H1 (cell line): ENCODE measurements at regions not wholly inside any gene's neighbourhood (a gene's known extent, or its start where the extent isn't known, plus 50 kb on each side); places are given as distances from the start of the nearest gene placed in this dataset.

Experiments
- CTCF ChIA-PET: fragments of 300-600 bp; sonication (Branson Sonifier 250); formaldehyde crosslinking; loops from one replicate; lab custom pipeline; 2021; ENCODE audit not compliant: partially characterized antibody; lab: Charles Lee
- POLR2A ChIA-PET: fragments of 300-600 bp; sonication (Branson Sonifier 250); formaldehyde crosslinking; loops from one replicate; lab custom pipeline; 2021; ENCODE audit warnings: inconsistent platforms; ENCODE audit not compliant: partially characterized antibody; lab: Charles Lee
- DNase-seq, 2 experiments: peaks; one replicate each; pipeline versions ENCODE4 v3.0.0 to v3.0.0-alpha.2; 2010 to 2022; ENCODE audit warnings: low spot score in 2 of 2, low read depth in 1 of 2, mixed read lengths in 1 of 2
- FAIRE-seq: peaks from 2 replicates; lab custom pipeline; 2011; peaks lifted over from hg19 to GRCh38; lab: Jason Lieb, UNC
- H2AFZ ChIP-seq: 2 replicates; pipeline ENCODE4 v1.8.1; 2012; ENCODE audit warnings: low read length, inconsistent platforms
- H2AK5ac ChIP-seq: 2 replicates; pipeline ENCODE4 v1.6.1; 2013; ENCODE audit warnings: low read depth, low read length
- H2BK120ac ChIP-seq: replicated peaks from 2 replicates; pipeline ENCODE3; 2013; ENCODE audit warnings: low read depth, low read length, inconsistent platforms
- H2BK12ac ChIP-seq: 2 replicates; pipeline ENCODE4 v1.6.1; 2013; ENCODE audit warnings: low read depth, low read length
- H2BK15ac ChIP-seq: 2 replicates; pipeline ENCODE4 v1.6.1; 2013; ENCODE audit warnings: low read length
- H2BK20ac ChIP-seq: 2 replicates; pipeline ENCODE4 v1.6.1; 2013; ENCODE audit warnings: low read length
- H2BK5ac ChIP-seq: 2 replicates; pipeline ENCODE4 v1.6.1; 2013; ENCODE audit warnings: low read depth, low read length
- H3K14ac ChIP-seq: 2 replicates; pipeline ENCODE4 v1.6.1; 2013; ENCODE audit warnings: inconsistent platforms; ENCODE audit not compliant: insufficient read length
- H3K18ac ChIP-seq: 2 replicates; pipeline ENCODE4 v1.6.1; 2013; ENCODE audit warnings: low read length; ENCODE audit errors: extremely low read depth
- H3K23ac ChIP-seq: 2 replicates; pipeline ENCODE4 v1.6.1; 2013; ENCODE audit warnings: inconsistent platforms; ENCODE audit not compliant: insufficient read length
- H3K23me2 ChIP-seq: 2 replicates; pipeline ENCODE4 v1.6.1; 2013; ENCODE audit warnings: low read depth, low read length
- H3K27ac ChIP-seq: 2 replicates; pipeline ENCODE4 v1.6.1; 2011; ENCODE audit warnings: low read depth, low read length, inconsistent platforms
- H3K27me3 ChIP-seq, 4 experiments: replicated peaks in 1 of 4; 1 replicate in 1 of 4; 2 replicates in 3 of 4; pipeline versions ENCODE4 v1.6.1 to v1.8.1; 2011 to 2013; ENCODE audit warnings: low read length in 3 of 4, mild to moderate bottlenecking in 3 of 4, inconsistent platforms in 2 of 4, mixed read lengths in 2 of 4, moderate library complexity in 1 of 4; ENCODE audit not compliant: control insufficient read depth in 3 of 4, insufficient read depth in 3 of 4; ENCODE audit errors: extremely low read depth in 1 of 4
- H3K36me3 ChIP-seq, 4 experiments: 2 replicates each; pipeline versions ENCODE4 v1.6.1 to v1.8.1; 2011 to 2013; ENCODE audit warnings: mild to moderate bottlenecking in 4 of 4, low read length in 3 of 4, moderate library complexity in 2 of 4, control low read depth in 1 of 4, inconsistent platforms in 1 of 4; ENCODE audit not compliant: insufficient read depth in 4 of 4, control insufficient read depth in 2 of 4
- H3K4ac ChIP-seq: replicated peaks from 2 replicates; pipeline ENCODE3; 2013; ENCODE audit warnings: low read length, low read depth, mixed read lengths, inconsistent platforms; ENCODE audit not compliant: insufficient read length
- H3K4me1 ChIP-seq, 4 experiments: replicated peaks in 1 of 4; 1 replicate in 1 of 4; 2 replicates in 3 of 4; pipeline versions ENCODE4 v1.6.1 to v1.8.1; 2011 to 2013; ENCODE audit warnings: low read length in 3 of 4, inconsistent platforms in 2 of 4, mixed read lengths in 1 of 4; ENCODE audit not compliant: insufficient read depth in 4 of 4, control insufficient read depth in 3 of 4
- H3K4me2 ChIP-seq, 2 experiments: 2 replicates each; pipeline versions ENCODE4 v1.6.1 to v1.8.1; 2011 to 2013; ENCODE audit warnings: low read depth in 2 of 2, low read length in 2 of 2, control low read depth in 1 of 2, inconsistent platforms in 1 of 2, mild to moderate bottlenecking in 1 of 2; ENCODE audit not compliant: insufficient read depth in 1 of 2
- H3K4me3 ChIP-seq, 4 experiments: fragments of 200-600, 300-600 bp in 1 of 4; sonication (generic), shearing (Covaris generic), sonication (Bioruptor Twin) in 1 of 4; 2 replicates each; pipeline versions ENCODE4 v1.5.1 to v1.8.1; 2011 to 2016; ENCODE audit warnings: low read length in 4 of 4, low read depth in 3 of 4, control low read depth in 2 of 4, inconsistent platforms in 2 of 4, mild to moderate bottlenecking in 2 of 4, mixed read lengths in 1 of 4, moderate library complexity in 1 of 4; ENCODE audit not compliant: insufficient read depth in 2 of 4; ENCODE audit errors: extremely low read depth in 1 of 4
- H3K56ac ChIP-seq: replicated peaks from 2 replicates; pipeline ENCODE3; 2013; ENCODE audit warnings: low read depth, mild to moderate bottlenecking, mixed read lengths, low read length, inconsistent platforms; ENCODE audit not compliant: insufficient read length
- H3K79me1 ChIP-seq: 2 replicates; pipeline ENCODE4 v1.6.1; 2013; ENCODE audit warnings: low read depth, low read length, control low read depth
- H3K79me2 ChIP-seq, 2 experiments: 2 replicates each; pipeline versions ENCODE4 v1.6.1 to v1.8.1; 2012 to 2013; ENCODE audit warnings: low read length in 2 of 2, mild to moderate bottlenecking in 2 of 2, inconsistent platforms in 1 of 2; ENCODE audit not compliant: insufficient read depth in 2 of 2, control insufficient read depth in 1 of 2
- H3K9ac ChIP-seq, 4 experiments: replicated peaks in 1 of 4; 1 replicate in 1 of 4; 2 replicates in 3 of 4; pipeline versions ENCODE4 v1.6.1 to v1.8.1; 2011 to 2013; ENCODE audit warnings: low read depth in 3 of 4, low read length in 3 of 4, control low read depth in 2 of 4, mild to moderate bottlenecking in 2 of 4, moderate library complexity in 2 of 4, inconsistent platforms in 1 of 4; ENCODE audit errors: extremely low read depth in 1 of 4
- H3K9me3 ChIP-seq, 2 experiments: 2 replicates each; pipeline versions ENCODE4 v1.6.1 to v1.8.1; 2012 to 2013; ENCODE audit warnings: mild to moderate bottlenecking in 2 of 2, moderate library complexity in 2 of 2, control low read depth in 1 of 2, inconsistent platforms in 1 of 2, low read depth in 1 of 2, low read length in 1 of 2, mixed read lengths in 1 of 2; ENCODE audit not compliant: insufficient read depth in 2 of 2
- H4K20me1 ChIP-seq, 2 experiments: replicated peaks in 1 of 2; 2 replicates each; pipeline versions ENCODE3 to v1.8.1; 2011 to 2013; ENCODE audit warnings: inconsistent platforms in 2 of 2, low read length in 2 of 2, mild to moderate bottlenecking in 1 of 2; ENCODE audit not compliant: insufficient read depth in 2 of 2, control insufficient read depth in 1 of 2
- H4K5ac ChIP-seq: 2 replicates; pipeline ENCODE4 v1.6.1; 2013; ENCODE audit warnings: low read length, low read depth, mixed read lengths, inconsistent platforms; ENCODE audit not compliant: insufficient read length
- H4K8ac ChIP-seq: 2 replicates; pipeline ENCODE4 v1.8.0; 2013; ENCODE audit warnings: mild to moderate bottlenecking, moderate library complexity, low read length, inconsistent platforms; ENCODE audit not compliant: insufficient read depth; ENCODE audit errors: extremely low read depth
- H4K91ac ChIP-seq: replicated peaks from 2 replicates; pipeline ENCODE3; 2013; ENCODE audit warnings: low read length, mixed read lengths, inconsistent platforms; ENCODE audit not compliant: insufficient read length
- CHD1 ChIP-seq: IDR thresholded peaks from 2 replicates; pipeline ENCODE4 v1.6.1; 2012; ENCODE audit warnings: low read depth, low read length, improper control_type of control experiment
- CREB1 ChIP-seq: IDR thresholded peaks from 2 replicates; pipeline ENCODE4 v1.6.1; 2012; ENCODE audit warnings: inconsistent platforms
- E2F6 ChIP-seq: IDR thresholded peaks from 2 replicates; pipeline ENCODE4 v1.6.1; 2012; ENCODE audit warnings: inconsistent platforms
- HDAC2 ChIP-seq, 2 experiments: fragments of 300-600 bp in 1 of 2; sonication (generic) in 1 of 2; IDR thresholded peaks; 2 replicates each; pipeline ENCODE4 v1.6.1; 2011 to 2012; ENCODE audit warnings: low read depth in 2 of 2, low read length in 2 of 2, mild to moderate bottlenecking in 2 of 2, moderate library complexity in 2 of 2, borderline replicate concordance in 1 of 2, inconsistent platforms in 1 of 2
- KDM4A ChIP-seq: IDR thresholded peaks from one replicate; pipeline ENCODE4 v1.7.1; 2012; ENCODE audit warnings: low read depth, mild to moderate bottlenecking, moderate library complexity, low read length, inconsistent platforms; ENCODE audit not compliant: severe bottlenecking
- POLR2AphosphoS5 ChIP-seq: IDR thresholded peaks from 2 replicates; pipeline ENCODE4 v1.6.1; 2011; ENCODE audit warnings: low read depth, low read length
- RBBP5 ChIP-seq: IDR thresholded peaks from 2 replicates; pipeline ENCODE4 v1.7.1; 2012; ENCODE audit warnings: low read depth, mild to moderate bottlenecking, inconsistent platforms, low read length, moderate library complexity, borderline replicate concordance
- SP1 ChIP-seq: IDR thresholded peaks from 2 replicates; pipeline ENCODE4 v1.6.1; 2011; ENCODE audit warnings: low read depth, low read length
- SRF ChIP-seq: IDR thresholded peaks from 2 replicates; pipeline ENCODE4 v1.6.1; 2011; ENCODE audit warnings: mild to moderate bottlenecking, low read depth, low read length, moderate library complexity
- USF2 ChIP-seq: IDR thresholded peaks from 2 replicates; pipeline ENCODE4 v1.6.1; 2011; ENCODE audit warnings: low read length, improper control_type of control experiment
- ZNF274 ChIP-seq: IDR thresholded peaks from 2 replicates; pipeline ENCODE4 v1.7.0; 2012; ENCODE audit warnings: low read length, borderline replicate concordance; ENCODE audit errors: extremely low read depth
- WGBS, 2 experiments: shearing (Covaris generic) in 1 of 2; methylation state at CpG; one replicate each; pipeline versions ENCODE4 v1.1.6 to v1.1.7; 2013 to 2015; ENCODE audit warnings: low lambda C conversion rate in 2 of 2, mixed read lengths in 2 of 2, inconsistent platforms in 1 of 2, low coverage in 1 of 2, missing lambda C conversion rate in 1 of 2; ENCODE audit not compliant: insufficient replicate concordance in 2 of 2, insufficient coverage in 1 of 2, insufficient read length in 1 of 2; ENCODE audit errors: extremely low coverage in 1 of 2, missing lambda C conversion rate in 1 of 2; 5-methylcytosine and 5-hydroxymethylcytosine counted together

- Histone ChIP-seq H3K9me3 (no peaks in the 10 kb centered on the region), H3K4me2 (no peak overlapping the region), H2BK12ac (peak overlapping the region; percentile 50; the same call in 1 of the 2 replicates), H3K27me3 (no peaks in the 10 kb centered on the region), H2BK15ac (no peak overlapping the region), H3K27ac (no peak overlapping the region), H2BK120ac (no peak overlapping the region), H3K4me3 (no peak overlapping the region), H3K79me1 (no peaks in the 10 kb centered on the region), H3K79me2 (no peaks in the 10 kb centered on the region), H3K14ac (no peak overlapping the region), H3K4me1 (peaks cover 4 to 9% (median 8%) of the 10 kb centered on the region in 4 experiments; a peak in 6 of 7 replicates), H3K23me2 (no peaks in the 10 kb centered on the region), H2AFZ (no peak overlapping the region), H4K91ac (no peak overlapping the region), H4K20me1 (no peaks in the 10 kb centered on the region), H2AK5ac (no peak overlapping the region), H3K18ac (no peak overlapping the region), H3K23ac (no peak overlapping the region), H3K9ac (no peak overlapping the region), H2BK5ac (no peak overlapping the region), H2BK20ac (no peak overlapping the region), H3K56ac (peak overlapping the region; percentile 53), H4K8ac (no peak overlapping the region), H3K4ac (no peak overlapping the region), H3K36me3 (no peaks in the 10 kb centered on the region), H4K5ac (no peak overlapping the region)
- CTCF ChIA-PET, result interaction anchor here (0.8 to 5.0 kb wide), 6 partner anchors 10 to 97 kb away, joined by 3 to 45 read pairs (median 4); no protein-coding TSS in a partner anchor
- POLR2A ChIA-PET, result no interaction called here
- no peak for FAIRE-seq
- no peak for DNase-seq
- WGBS, 2 experiments, result 87% methylated on average over 8 of the region's 10 CpGs; no CpG with 5 or more reads in 1 of the 2 experiments
- TF ChIP-seq E2F6, result no peak
- no peak for TF ChIP-seq ZNF274
- no peak for TF ChIP-seq USF2
- no peak for TF ChIP-seq RBBP5
- no peak for TF ChIP-seq KDM4A
- TF ChIP-seq SRF, result no peak
- no peak for TF ChIP-seq CREB1
- no peak for TF ChIP-seq CHD1
- no peak for TF ChIP-seq HDAC2 (IDR thresholded peaks at IDR 0.05; ENCODE audit: borderline replicate concordance in 1 of 2, low read depth in 2 of 2, low read length in 2 of 2)
- no peak for TF ChIP-seq POLR2AphosphoS5
- TF ChIP-seq SP1, result no peak
Measured at GRCh38 chr20:50266293-50267040, 75.8 kb downstream of the CEBPB start.
